ENCODE measurements at regions not wholly inside any gene's neighbourhood (a gene's known extent, or its start where the extent isn't known, plus 50 kb on each side); places are given as distances from the start of the nearest gene placed in this dataset.

- Mint-ChIP-seq H3K4me3 (ENCODE audit: unreplicated experiment) (no peak overlapping the region), H3K27me3 (ENCODE audit: low read depth) (peaks cover 3% of the 10 kb centered on the region), H3K4me1 (ENCODE audit: low read depth) (no peaks in the 10 kb centered on the region), H3K27ac (ENCODE audit: unreplicated experiment) (no peak overlapping the region), H3K9me3 (ENCODE audit: low read depth) (peaks cover 10% of the 10 kb centered on the region), H3K36me3 (ENCODE audit: low read depth) (peaks cover 2% of the 10 kb centered on the region)
- no peak for DNase-seq (ENCODE audit: low spot score)
- TF ChIP-seq, protein P1, sequence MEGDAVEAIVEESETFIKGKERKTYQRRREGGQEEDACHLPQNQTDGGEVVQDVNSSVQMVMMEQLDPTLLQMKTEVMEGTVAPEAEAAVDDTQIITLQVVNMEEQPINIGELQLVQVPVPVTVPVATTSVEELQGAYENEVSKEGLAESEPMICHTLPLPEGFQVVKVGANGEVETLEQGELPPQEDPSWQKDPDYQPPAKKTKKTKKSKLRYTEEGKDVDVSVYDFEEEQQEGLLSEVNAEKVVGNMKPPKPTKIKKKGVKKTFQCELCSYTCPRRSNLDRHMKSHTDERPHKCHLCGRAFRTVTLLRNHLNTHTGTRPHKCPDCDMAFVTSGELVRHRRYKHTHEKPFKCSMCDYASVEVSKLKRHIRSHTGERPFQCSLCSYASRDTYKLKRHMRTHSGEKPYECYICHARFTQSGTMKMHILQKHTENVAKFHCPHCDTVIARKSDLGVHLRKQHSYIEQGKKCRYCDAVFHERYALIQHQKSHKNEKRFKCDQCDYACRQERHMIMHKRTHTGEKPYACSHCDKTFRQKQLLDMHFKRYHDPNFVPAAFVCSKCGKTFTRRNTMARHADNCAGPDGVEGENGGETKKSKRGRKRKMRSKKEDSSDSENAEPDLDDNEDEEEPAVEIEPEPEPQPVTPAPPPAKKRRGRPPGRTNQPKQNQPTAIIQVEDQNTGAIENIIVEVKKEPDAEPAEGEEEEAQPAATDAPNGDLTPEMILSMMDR (IDR thresholded peaks at IDR 0.05) = no peak
Measured at GRCh38 chr2:3942841-3943240, 239.5 kb downstream of the DCDC2C start.

- H3K27me3 Mint-ChIP-seq (ENCODE audit: low read depth) = peaks cover 7% of the 10 kb centered on the region
- no peak overlapping the region for H3K4me3 Mint-ChIP-seq (ENCODE audit: unreplicated experiment)
- no peaks in the 10 kb centered on the region for H3K4me1 Mint-ChIP-seq (ENCODE audit: low read depth)
- no peak overlapping the region for H3K27ac Mint-ChIP-seq (ENCODE audit: unreplicated experiment)
- TF ChIP-seq, protein P1 (IDR thresholded peaks at IDR 0.05) = no peak
- DNase-seq (ENCODE audit: low spot score) = no peak
- H3K36me3 Mint-ChIP-seq (ENCODE audit: low read depth) = peaks cover under 1% of the 10 kb centered on the region
- peaks cover 5% of the 10 kb centered on the region for H3K9me3 Mint-ChIP-seq (ENCODE audit: low read depth)
Measured at GRCh38 chr2:3944071-3944470, 240.7 kb downstream of the DCDC2C start.

- Mint-ChIP-seq H3K27ac (ENCODE audit: unreplicated experiment) (no peak overlapping the region), H3K9me3 (ENCODE audit: low read depth) (no peaks in the 10 kb centered on the region), H3K36me3 (ENCODE audit: low read depth) (peaks cover 1% of the 10 kb centered on the region), H3K27me3 (ENCODE audit: low read depth) (peaks cover 9% of the 10 kb centered on the region), H3K4me3 (ENCODE audit: unreplicated experiment) (no peak overlapping the region), H3K4me1 (ENCODE audit: low read depth) (no peaks in the 10 kb centered on the region)
- TF ChIP-seq, protein P1 (IDR thresholded peaks at IDR 0.05) = no peak
- DNase-seq (ENCODE audit: low spot score) = no peak
Measured at GRCh38 chr2:3944841-3945240, 241.5 kb downstream of the DCDC2C start.

- Mint-ChIP-seq H3K4me3 (ENCODE audit: unreplicated experiment) (no peak overlapping the region), H3K36me3 (ENCODE audit: low read depth) (peaks cover 1% of the 10 kb centered on the region), H3K27me3 (ENCODE audit: low read depth) (peaks cover 9% of the 10 kb centered on the region), H3K4me1 (ENCODE audit: low read depth) (no peaks in the 10 kb centered on the region), H3K9me3 (ENCODE audit: low read depth) (no peaks in the 10 kb centered on the region), H3K27ac (ENCODE audit: unreplicated experiment) (no peak overlapping the region)
- TF ChIP-seq, protein P1 (IDR thresholded peaks at IDR 0.05) = no peak
- no peak for DNase-seq (ENCODE audit: low spot score)
Measured at GRCh38 chr2:3948191-3948590, 244.8 kb downstream of the DCDC2C start.

DNA sequence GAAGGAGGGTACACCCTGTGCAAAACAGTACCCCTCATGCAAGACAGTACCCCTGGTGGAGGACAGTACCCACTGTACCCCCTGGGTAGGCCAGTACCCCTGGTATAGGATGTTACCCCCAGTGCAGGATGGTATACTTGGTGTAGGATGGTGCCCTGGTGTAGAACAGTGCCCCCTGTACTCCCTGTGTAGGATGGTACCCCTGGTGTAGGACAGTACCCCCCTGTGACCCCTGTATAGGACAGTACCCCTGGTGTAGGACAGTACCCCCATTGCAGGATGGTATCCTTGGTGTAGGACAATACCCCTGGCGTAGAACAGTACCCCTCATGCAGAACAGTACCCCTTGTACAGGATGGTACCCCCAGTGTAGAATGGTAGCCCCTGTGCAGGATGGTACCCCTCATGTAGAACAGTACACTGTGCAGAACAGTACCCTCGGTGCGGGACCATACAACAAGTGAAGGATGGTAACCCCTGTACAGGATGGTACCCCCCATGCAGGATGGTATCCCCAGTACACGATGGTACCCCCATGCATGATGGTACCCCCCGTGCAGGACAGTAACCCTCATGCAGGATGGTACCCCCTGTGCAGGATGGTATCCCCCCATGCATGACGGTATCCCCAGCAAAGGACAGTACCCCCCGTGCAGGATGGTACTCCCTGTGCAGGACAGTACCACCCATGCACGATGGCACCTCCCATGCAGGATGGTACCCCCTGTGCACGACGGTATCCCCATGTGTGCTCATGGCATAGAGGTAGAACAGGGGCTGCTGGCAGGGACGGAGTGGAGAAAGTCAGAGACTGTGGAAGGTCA is 248.0 kb downstream of the DCDC2C start:
- TF ChIP-seq, protein P1 (IDR thresholded peaks at IDR 0.05) = no peak
- H3K27me3 Mint-ChIP-seq (ENCODE audit: low read depth) = peaks cover 9% of the 10 kb centered on the region
- H3K4me1 Mint-ChIP-seq (ENCODE audit: low read depth) = no peaks in the 10 kb centered on the region
- H3K36me3 Mint-ChIP-seq (ENCODE audit: low read depth) = peaks cover 1% of the 10 kb centered on the region
- no peaks in the 10 kb centered on the region for H3K9me3 Mint-ChIP-seq (ENCODE audit: low read depth)
- no peak overlapping the region for H3K27ac Mint-ChIP-seq (ENCODE audit: unreplicated experiment)
- H3K4me3 Mint-ChIP-seq (ENCODE audit: unreplicated experiment) = no peak overlapping the region
- no peak for DNase-seq (ENCODE audit: low spot score)
